GM23338 (cell line): ENCODE measurements at regions not wholly inside any gene's neighbourhood (a gene's known extent, or its start where the extent isn't known, plus 50 kb on each side); places are given as distances from the start of the nearest gene placed in this dataset.

Experiments
- ATAC-seq: fragments of 200-7000 bp; cut with Tn5 transposase; 3 replicates; pipeline ENCODE4 v1.9.1; 2020
- DNase-seq: peaks from one replicate; pipeline ENCODE4 v3.0.0-alpha.2; 2015; ENCODE audit warnings: low spot score
- H2AFZ ChIP-seq: fragments of 200-600 bp; sonication (generic); 2 replicates; pipeline ENCODE4 v1.8.0; 2016; ENCODE audit warnings: antibody characterized with exemption, mild to moderate bottlenecking, moderate library complexity
- H3F3A ChIP-seq: fragments of 200-600 bp; sonication (generic); replicated peaks from 2 replicates; pipeline ENCODE4 v1.8.0; 2017; ENCODE audit warnings: antibody characterized with exemption, mixed run types, low read depth
- H3K27ac ChIP-seq: fragments of 200-600 bp; sonication (generic); 2 replicates; pipeline ENCODE4 v1.6.1; 2016; ENCODE audit warnings: low read depth
- H3K27me3 ChIP-seq: fragments of 200-600 bp; sonication (generic); 2 replicates; pipeline ENCODE4 v1.8.0; 2016; ENCODE audit warnings: mild to moderate bottlenecking, mixed run types, moderate library complexity; ENCODE audit not compliant: insufficient read depth
- H3K36me3 ChIP-seq: fragments of 200-600 bp; sonication (generic); 2 replicates; pipeline ENCODE4 v1.8.0; 2016; ENCODE audit warnings: mild to moderate bottlenecking; ENCODE audit not compliant: insufficient read depth
- H3K4me1 ChIP-seq: fragments of 200-600 bp; sonication (generic); 2 replicates; pipeline ENCODE4 v1.8.0; 2016; ENCODE audit warnings: mild to moderate bottlenecking, moderate library complexity; ENCODE audit not compliant: insufficient read depth
- H3K4me2 ChIP-seq: fragments of 200-600 bp; sonication (generic); 2 replicates; pipeline ENCODE4 v1.7.1; 2017; ENCODE audit warnings: mixed run types
- H3K4me3 ChIP-seq: fragments of 200-600 bp; sonication (generic); 2 replicates; pipeline ENCODE4 v1.6.1; 2016; ENCODE audit warnings: mixed run types
- H3K79me2 ChIP-seq: fragments of 200-600 bp; sonication (generic); replicated peaks from 2 replicates; pipeline ENCODE4 v1.8.0; 2017; ENCODE audit warnings: mild to moderate bottlenecking; ENCODE audit not compliant: insufficient read depth
- H3K9me2 ChIP-seq: fragments of 200-600 bp; sonication (generic); 2 replicates; pipeline ENCODE4 v1.8.0; 2017; ENCODE audit not compliant: insufficient read depth
- H4K20me1 ChIP-seq: fragments of 200-600 bp; sonication (generic); replicated peaks from 2 replicates; pipeline ENCODE4 v1.8.0; 2017; ENCODE audit warnings: mild to moderate bottlenecking; ENCODE audit not compliant: insufficient read depth
- H3K27ac Mint-ChIP-seq: 2 replicates; pipeline ENCODE4 v1.8.0; 2020; ENCODE audit warnings: inconsistent platforms, mild to moderate bottlenecking, moderate library complexity, mixed read lengths
- H3K27me3 Mint-ChIP-seq: 3 replicates; pipeline ENCODE4 v1.8.0; 2022; ENCODE audit warnings: low read depth, mild to moderate bottlenecking, moderate library complexity, mixed read lengths, inconsistent platforms; ENCODE audit not compliant: insufficient read depth, poor library complexity
- H3K36me3 Mint-ChIP-seq: 3 replicates; pipeline ENCODE4 v1.8.0; 2021; ENCODE audit warnings: low read depth, mild to moderate bottlenecking, inconsistent platforms, moderate library complexity, mixed read lengths
- H3K4me1 Mint-ChIP-seq: 3 replicates; pipeline ENCODE4 v1.8.0; 2020; ENCODE audit warnings: mild to moderate bottlenecking, inconsistent platforms, mixed read lengths
- H3K4me3 Mint-ChIP-seq: 3 replicates; pipeline ENCODE4 v1.8.0; 2021; ENCODE audit warnings: moderate library complexity, mild to moderate bottlenecking, inconsistent platforms, mixed read lengths
- H3K9me3 Mint-ChIP-seq: 3 replicates; pipeline ENCODE4 v1.8.0; 2020; ENCODE audit warnings: moderate library complexity, mild to moderate bottlenecking, inconsistent platforms, mixed read lengths
- CREB1 ChIP-seq: fragments of 250-450 bp; sonication (Bioruptor Pico); IDR thresholded peaks from 2 replicates; pipeline ENCODE4 v1.5.0; 2020; ENCODE audit warnings: low read depth, mild to moderate bottlenecking, moderate library complexity
- CTCF ChIP-seq, 2 experiments: fragments of 200-600 bp in 1 of 2; sonication (generic) in 1 of 2; conservative IDR thresholded peaks; 2 replicates each; pipeline versions ENCODE4 v1.5.1 to v1.6.1; 2016 to 2017; ENCODE audit warnings: antibody characterized with exemption in 2 of 2, low read depth in 2 of 2, mild to moderate bottlenecking in 2 of 2, moderate library complexity in 1 of 2
- ETS1 ChIP-seq: IDR thresholded peaks from 2 replicates; pipeline ENCODE4 v1.6.1; 2016; ENCODE audit warnings: antibody characterized with exemption
- EZH2 ChIP-seq: fragments of 200-600 bp; sonication (generic); IDR thresholded peaks from one replicate; pipeline ENCODE4 v1.8.0; 2017; ENCODE audit warnings: antibody characterized with exemption, mild to moderate bottlenecking, low read depth; ENCODE audit not compliant: unreplicated experiment
- EZH2phosphoT487 ChIP-seq: fragments of 200-600 bp; sonication (generic); IDR thresholded peaks from one replicate; pipeline ENCODE4 v1.8.1; 2018; ENCODE audit warnings: antibody characterized with exemption; ENCODE audit not compliant: unreplicated experiment
- JUNB ChIP-seq: IDR thresholded peaks from one replicate; pipeline ENCODE4 v1.6.1; 2016; ENCODE audit warnings: antibody characterized with exemption; ENCODE audit not compliant: unreplicated experiment
- NANOG ChIP-seq: IDR thresholded peaks from 2 replicates; pipeline ENCODE4 v1.6.1; 2016; ENCODE audit warnings: antibody characterized with exemption, borderline replicate concordance
- POLR2AphosphoS5 ChIP-seq: IDR thresholded peaks from 2 replicates; pipeline ENCODE4 v1.6.1; 2016; ENCODE audit warnings: antibody characterized with exemption, low read depth
- REST ChIP-seq: IDR thresholded peaks from one replicate; pipeline ENCODE4 v1.6.1; 2018; ENCODE audit warnings: antibody characterized with exemption; ENCODE audit not compliant: unreplicated experiment
- STAT1 ChIP-seq: IDR thresholded peaks from one replicate; pipeline ENCODE4 v1.6.1; 2016; ENCODE audit warnings: antibody characterized with exemption; ENCODE audit not compliant: unreplicated experiment
- ZNF114 ChIP-seq: fragments of 250-450 bp; sonication (Bioruptor Pico); IDR thresholded peaks from 2 replicates; pipeline ENCODE4 v1.5.0; 2020; ENCODE audit warnings: mild to moderate bottlenecking, moderate library complexity
- ZNF331 ChIP-seq: fragments of 250-450 bp; sonication (Bioruptor Pico); IDR thresholded peaks from 2 replicates; pipeline ENCODE4 v1.5.0; 2020; ENCODE audit warnings: low read depth, mild to moderate bottlenecking, moderate library complexity
- ZNF462 ChIP-seq: fragments of 250-450 bp; sonication (Bioruptor Pico); IDR thresholded peaks from 2 replicates; pipeline ENCODE4 v1.5.0; 2020; ENCODE audit warnings: mild to moderate bottlenecking, moderate library complexity

GRCh38 chr2:83528767-83529166 lies 930.3 kb downstream of the SUCLG1 start:
- no peak for DNase-seq
- H3K4me1 Mint-ChIP-seq, result no peaks in the 10 kb centered on the region; the same call in 2 of the 3 replicates
- Histone ChIP-seq H3K27ac (no peak overlapping the region), H3K4me3 (no peak overlapping the region), H3F3A (no peaks in the 10 kb centered on the region), H3K4me2 (no peak overlapping the region), H3K79me2 (no peaks in the 10 kb centered on the region), H3K27me3 (no peaks in the 10 kb centered on the region), H2AFZ (no peak overlapping the region), H4K20me1 (no peaks in the 10 kb centered on the region), H3K9me2 (peaks cover 13% of the 10 kb centered on the region), H3K4me1 (no peaks in the 10 kb centered on the region), H3K36me3 (no peaks in the 10 kb centered on the region)
- H3K36me3 Mint-ChIP-seq, result no peaks in the 10 kb centered on the region
- no peak overlapping the region for H3K27ac Mint-ChIP-seq
- TF ChIP-seq REST (no peak), ETS1 (no peak), ZNF462 (CRISPR knock-in tag) (no peak), STAT1 (no peak), ZNF114 (CRISPR knock-in tag) (no peak), EZH2phosphoT487 (no peak), POLR2AphosphoS5 (no peak), NANOG (no peak), CTCF (conservative IDR thresholded peaks at IDR 0.05; ENCODE audit: low read depth in 2 of 2) (no peak), CREB1 (no peak), EZH2 (no peak), JUNB (no peak), ZNF331 (CRISPR knock-in tag) (no peak)
- ATAC-seq, result no peak
- H3K4me3 Mint-ChIP-seq, result no peak overlapping the region
- H3K27me3 Mint-ChIP-seq, result no peaks in the 10 kb centered on the region
- H3K9me3 Mint-ChIP-seq, result no peaks in the 10 kb centered on the region
